Pons (tissue), 1 donor: ENCODE measurements at regions not wholly inside any gene's neighbourhood (a gene's known extent, or its start where the extent isn't known, plus 50 kb on each side); places are given as distances from the start of the nearest gene placed in this dataset.
"Not testable (repeated sequence)": the region's sequence is repeated elsewhere in the genome, so short reads cannot be mapped to it uniquely, and the experiment has no call there.

Experiments used
- DNase-seq: peaks from one replicate; pipeline ENCODE4 v3.0.0-alpha.2; 2016; ENCODE audit warnings: low spot score

GRCh38 chr6:159522877-159523547, 170.0 kb downstream of the SOD2 start:
- no peak for DNase-seq

GRCh38 chr6:159521962-159522361, 171.1 kb downstream of the SOD2 start:
- DNase-seq, result no peak

- DNase-seq, result no peak
Observed at GRCh38 chr6:159520002-159520401, 173.0 kb downstream of the SOD2 start.

GRCh38 chr6:159515811-159516210, 177.2 kb downstream of the SOD2 start:
- DNase-seq, result not testable (repeated sequence)

GRCh38 chr6:159513914-159514313, 179.1 kb downstream of the SOD2 start:
- DNase-seq, result no peak

GRCh38 chr6:159513074-159513720, 179.8 kb downstream of the SOD2 start:
- DNase-seq, result no peak

- no peak for DNase-seq
Observed at GRCh38 chr6:159512571-159512970, 180.5 kb downstream of the SOD2 start.

- no peak for DNase-seq
Observed at GRCh38 chr6:159512104-159512503, 180.9 kb downstream of the SOD2 start.

- no peak for DNase-seq
Observed at GRCh38 chr6:159510141-159510540, 182.9 kb downstream of the SOD2 start.

- no peak for DNase-seq
Observed at GRCh38 chr6:159508931-159509330, 184.1 kb downstream of the SOD2 start.

- DNase-seq, result no peak
Observed at GRCh38 chr6:159506048-159506447, 187.0 kb downstream of the SOD2 start.

- no peak for DNase-seq
Observed at GRCh38 chr6:159505140-159505922, 187.7 kb downstream of the SOD2 start.

GRCh38 chr6:159501558-159501957, 191.5 kb downstream of the SOD2 start:
- no peak for DNase-seq

- no peak for DNase-seq
Observed at GRCh38 chr6:159499034-159499433, 194.0 kb downstream of the SOD2 start.

- DNase-seq, result no peak
Observed at GRCh38 chr6:159494586-159494972, 198.5 kb downstream of the SOD2 start.

- no peak for DNase-seq
Observed at GRCh38 chr6:159493898-159494585, 199.0 kb downstream of the SOD2 start.

GRCh38 chr6:159493231-159493897, 199.7 kb downstream of the SOD2 start:
- no peak for DNase-seq

GRCh38 chr6:159490298-159490937, 202.6 kb downstream of the SOD2 start:
- peak; percentile 21 for DNase-seq

GRCh38 chr6:159487636-159488035, 205.4 kb downstream of the SOD2 start:
- DNase-seq, result no peak

GRCh38 chr6:159483259-159483658, 209.8 kb downstream of the SOD2 start:
- no peak for DNase-seq

GRCh38 chr6:159481897-159482296, 211.1 kb downstream of the SOD2 start:
- DNase-seq, result no peak
